Astrocyte (in vitro differentiated cells and primary cell): ENCODE measurements at regions not wholly inside any gene's neighbourhood (a gene's known extent, or its start where the extent isn't known, plus 50 kb on each side); places are given as distances from the start of the nearest gene placed in this dataset.

ENCODE experiments used
- DNase-seq: peaks from one replicate; pipeline ENCODE4 v3.0.0-alpha.2; 2010; ENCODE audit warnings: low read depth
- FAIRE-seq: peaks from 2 replicates; lab custom pipeline; 2011; peaks lifted over from hg19 to GRCh38; lab: Jason Lieb, UNC
- H2AFZ ChIP-seq: 2 replicates; pipeline ENCODE4 v1.6.0; 2012; ENCODE audit warnings: low read depth, low read length, inconsistent platforms
- H3K27ac ChIP-seq: 2 replicates; pipeline ENCODE4 v1.5.1; 2011; ENCODE audit warnings: low read depth, low read length, inconsistent platforms
- H3K27me3 ChIP-seq: 2 replicates; pipeline ENCODE4 v1.6.0; 2011; ENCODE audit warnings: low read length, inconsistent platforms; ENCODE audit not compliant: insufficient read depth
- H3K36me3 ChIP-seq: 2 replicates; pipeline ENCODE4 v1.5.1; 2011; ENCODE audit warnings: low read length, inconsistent platforms; ENCODE audit not compliant: insufficient read depth
- H3K4me1 ChIP-seq: 2 replicates; pipeline ENCODE4 v1.5.1; 2011; ENCODE audit warnings: low read length, inconsistent platforms; ENCODE audit not compliant: insufficient read depth
- H3K4me2 ChIP-seq: 2 replicates; pipeline ENCODE4 v1.6.0; 2012; ENCODE audit warnings: low read length, inconsistent platforms
- H3K4me3 ChIP-seq: 2 replicates; pipeline ENCODE4 v1.5.1; 2011; ENCODE audit warnings: low read depth, mild to moderate bottlenecking, low read length, inconsistent platforms; ENCODE audit not compliant: insufficient read depth
- H3K79me2 ChIP-seq: 2 replicates; pipeline ENCODE4 v1.6.0; 2012; ENCODE audit warnings: mild to moderate bottlenecking, low read length, inconsistent platforms; ENCODE audit not compliant: insufficient read depth
- H3K9ac ChIP-seq: 2 replicates; pipeline ENCODE4 v1.6.0; 2012; ENCODE audit warnings: mild to moderate bottlenecking, low read length, inconsistent platforms
- H3K9me3 ChIP-seq: 2 replicates; pipeline ENCODE4 v1.5.1; 2012; ENCODE audit warnings: low read depth, mild to moderate bottlenecking, low read length, inconsistent platforms; ENCODE audit not compliant: insufficient read depth
- H4K20me1 ChIP-seq: 2 replicates; pipeline ENCODE4 v1.6.0; 2012; ENCODE audit warnings: low read length, inconsistent platforms; ENCODE audit not compliant: insufficient read depth
- H3K27ac Mint-ChIP-seq: one replicate; pipeline ENCODE4 v1.8.0; 2021; ENCODE audit warnings: mild to moderate bottlenecking, mixed read lengths; ENCODE audit not compliant: unreplicated experiment
- H3K27me3 Mint-ChIP-seq: one replicate; pipeline ENCODE4 v1.8.0; 2021; ENCODE audit warnings: low read depth, mixed read lengths; ENCODE audit not compliant: unreplicated experiment
- H3K36me3 Mint-ChIP-seq: one replicate; pipeline ENCODE4 v1.8.0; 2021; ENCODE audit warnings: low read depth, mixed read lengths; ENCODE audit not compliant: unreplicated experiment
- H3K4me1 Mint-ChIP-seq: one replicate; pipeline ENCODE4 v1.8.0; 2021; ENCODE audit warnings: low read depth, mixed read lengths; ENCODE audit not compliant: unreplicated experiment
- H3K4me3 Mint-ChIP-seq: one replicate; pipeline ENCODE4 v1.8.0; 2021; ENCODE audit warnings: mild to moderate bottlenecking, moderate library complexity, mixed read lengths; ENCODE audit not compliant: unreplicated experiment
- H3K9me3 Mint-ChIP-seq: one replicate; pipeline ENCODE4 v1.8.0; 2021; ENCODE audit warnings: mild to moderate bottlenecking, mixed read lengths; ENCODE audit not compliant: unreplicated experiment
- CTCF ChIP-seq: IDR thresholded peaks from 2 replicates; pipeline ENCODE4 v1.5.1; 2011; ENCODE audit warnings: low read depth, mild to moderate bottlenecking, inconsistent platforms, low read length, moderate library complexity; ENCODE audit not compliant: insufficient read depth
- EZH2 ChIP-seq: IDR thresholded peaks from 2 replicates; pipeline ENCODE4 v1.6.1; 2012; ENCODE audit warnings: mild to moderate bottlenecking, low read length, inconsistent platforms; ENCODE audit not compliant: insufficient read depth

DNA sequence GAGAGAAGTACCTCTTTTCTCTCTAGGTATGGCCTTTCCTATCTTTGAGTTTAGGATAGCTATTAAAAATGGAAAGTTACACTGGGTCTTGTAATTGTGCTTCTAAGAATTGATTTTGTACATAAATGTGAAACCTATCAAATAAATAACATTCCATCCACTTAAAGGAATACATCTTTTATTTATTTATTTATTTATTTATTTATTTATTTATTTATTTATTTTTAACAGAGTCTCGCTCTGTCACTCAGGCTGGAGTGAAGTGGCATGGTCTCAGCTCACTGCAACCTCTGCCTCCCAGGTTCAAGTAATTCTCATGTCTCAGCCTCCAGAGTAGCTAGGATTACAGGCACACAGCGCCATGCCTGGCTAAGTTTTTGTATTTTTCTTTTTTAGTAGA lies 1114.0 kb upstream of the EEF2KMT start:
- Histone ChIP-seq H3K27ac (no peak overlapping the region), H2AFZ (no peak overlapping the region), H3K4me3 (no peak overlapping the region), H3K79me2 (no peaks in the 10 kb centered on the region), H4K20me1 (no peaks in the 10 kb centered on the region), H3K36me3 (no peaks in the 10 kb centered on the region), H3K9me3 (no peaks in the 10 kb centered on the region), H3K9ac (no peak overlapping the region), H3K4me2 (no peak overlapping the region), H3K27me3 (no peaks in the 10 kb centered on the region), H3K4me1 (no peaks in the 10 kb centered on the region)
- no peak for DNase-seq
- no peak overlapping the region for H3K27ac Mint-ChIP-seq
- H3K9me3 Mint-ChIP-seq, result no peaks in the 10 kb centered on the region
- TF ChIP-seq EZH2 (no peak), CTCF (no peak)
- peaks cover 10% of the 10 kb centered on the region for H3K27me3 Mint-ChIP-seq
- no peaks in the 10 kb centered on the region for H3K36me3 Mint-ChIP-seq
- no peaks in the 10 kb centered on the region for H3K4me1 Mint-ChIP-seq
- no peak overlapping the region for H3K4me3 Mint-ChIP-seq
- FAIRE-seq, result no peak

GRCh38 chr16:6209355-6209930 lies 1111.8 kb upstream of the EEF2KMT start:
- DNase-seq (no peak), FAIRE-seq (no peak)
- no peak overlapping the region for H3K4me3 Mint-ChIP-seq
- no peak overlapping the region for H3K27ac Mint-ChIP-seq
- H3K27me3 ChIP-seq, result no peaks in the 10 kb centered on the region
- H3K4me2 ChIP-seq, result no peak overlapping the region
- no peaks in the 10 kb centered on the region for H3K9me3 Mint-ChIP-seq
- no peaks in the 10 kb centered on the region for H3K9me3 ChIP-seq
- no peak overlapping the region for H3K4me3 ChIP-seq
- no peak overlapping the region for H3K27ac ChIP-seq
- H3K79me2 ChIP-seq, result no peaks in the 10 kb centered on the region
- H3K36me3 Mint-ChIP-seq, result no peaks in the 10 kb centered on the region
- peaks cover 5% of the 10 kb centered on the region for H3K27me3 Mint-ChIP-seq
- no peaks in the 10 kb centered on the region for H4K20me1 ChIP-seq
- no peak for TF ChIP-seq CTCF
- TF ChIP-seq EZH2, result no peak
- no peak overlapping the region for H3K9ac ChIP-seq
- no peak overlapping the region for H2AFZ ChIP-seq
- no peaks in the 10 kb centered on the region for H3K36me3 ChIP-seq
- H3K4me1 ChIP-seq, result no peaks in the 10 kb centered on the region
- H3K4me1 Mint-ChIP-seq, result no peaks in the 10 kb centered on the region

GRCh38 chr16:6207580-6207979 lies 1110.0 kb upstream of the EEF2KMT start:
- Histone ChIP-seq H3K4me1 (no peaks in the 10 kb centered on the region), H2AFZ (no peak overlapping the region), H3K9me3 (no peaks in the 10 kb centered on the region), H3K27me3 (no peaks in the 10 kb centered on the region), H3K4me3 (no peak overlapping the region), H3K9ac (no peak overlapping the region), H3K79me2 (no peaks in the 10 kb centered on the region), H3K36me3 (no peaks in the 10 kb centered on the region), H4K20me1 (no peaks in the 10 kb centered on the region), H3K4me2 (no peak overlapping the region), H3K27ac (no peak overlapping the region)
- Mint-ChIP-seq H3K4me3 (no peak overlapping the region), H3K4me1 (no peaks in the 10 kb centered on the region), H3K9me3 (no peaks in the 10 kb centered on the region), H3K27me3 (no peaks in the 10 kb centered on the region), H3K27ac (no peak overlapping the region), H3K36me3 (no peaks in the 10 kb centered on the region)
- no peak for DNase-seq
- TF ChIP-seq EZH2 (no peak), CTCF (no peak)
- no peak for FAIRE-seq
